Superior temporal gyrus (tissue), 1 donor: ENCODE measurements at regions not wholly inside any gene's neighbourhood (a gene's known extent, or its start where the extent isn't known, plus 50 kb on each side); places are given as distances from the start of the nearest gene placed in this dataset.
"Not testable (repeated sequence)": the region's sequence is repeated elsewhere in the genome, so short reads cannot be mapped to it uniquely, and the experiment has no call there.

Experiments
- DNase-seq: peaks from one replicate; pipeline ENCODE4 v3.0.0-alpha.2; 2016; ENCODE audit errors: extremely low spot score

DNA sequence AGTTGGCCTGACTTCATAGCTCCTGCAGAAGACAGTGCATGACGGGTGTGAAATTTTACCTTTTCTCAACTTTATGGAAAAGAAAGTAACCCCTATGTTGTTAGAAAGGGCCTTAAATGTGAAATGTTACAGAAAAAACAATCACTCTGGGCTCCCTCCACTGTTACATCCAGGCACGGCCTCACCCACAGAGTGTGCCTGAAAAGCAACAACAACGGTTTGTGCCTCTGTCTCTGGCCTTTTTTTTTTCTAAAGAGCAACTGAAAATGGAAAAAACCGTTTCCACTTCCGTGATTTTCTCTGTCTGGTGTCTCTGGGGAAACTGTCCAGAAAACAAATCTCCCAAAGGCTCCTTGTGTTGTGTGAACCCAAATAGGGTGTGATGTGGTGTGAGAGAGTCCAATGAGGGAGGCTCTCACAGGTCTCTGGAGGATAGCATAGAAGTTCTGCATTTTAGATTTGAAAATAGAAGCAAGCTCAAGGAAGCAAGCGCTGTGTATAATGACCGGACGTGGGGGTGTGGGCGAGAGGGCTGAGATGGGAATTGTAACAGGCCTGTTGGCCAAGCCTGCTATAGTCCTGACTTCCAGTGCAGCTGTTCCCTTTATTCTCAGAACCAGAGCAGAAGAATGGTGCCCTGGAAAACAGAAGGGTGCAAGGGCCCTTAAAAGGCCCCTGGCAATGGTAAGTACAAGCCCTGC lies 221.8 kb upstream of the TUT7 start:
- no peak for DNase-seq

DNA sequence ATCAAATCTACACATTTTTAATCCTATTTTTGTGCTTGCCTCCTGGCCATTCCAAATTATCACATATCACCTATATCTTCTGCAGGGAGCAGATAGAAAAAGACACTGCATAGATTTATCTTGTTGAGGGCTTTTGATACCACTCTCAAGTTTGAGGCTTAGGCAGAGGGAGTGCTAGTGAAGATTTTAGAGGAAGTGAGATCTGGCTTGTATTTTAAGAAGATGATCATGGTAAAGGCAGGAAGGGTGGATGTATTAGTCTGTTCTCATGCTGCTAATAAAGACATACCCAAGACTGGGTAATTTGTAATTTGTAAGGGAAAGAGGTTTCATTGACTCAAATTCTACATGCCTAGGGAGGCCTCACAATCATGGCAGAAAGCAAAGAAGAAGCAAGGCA lies 220.9 kb upstream of the TUT7 start:
- DNase-seq: no peak

DNA sequence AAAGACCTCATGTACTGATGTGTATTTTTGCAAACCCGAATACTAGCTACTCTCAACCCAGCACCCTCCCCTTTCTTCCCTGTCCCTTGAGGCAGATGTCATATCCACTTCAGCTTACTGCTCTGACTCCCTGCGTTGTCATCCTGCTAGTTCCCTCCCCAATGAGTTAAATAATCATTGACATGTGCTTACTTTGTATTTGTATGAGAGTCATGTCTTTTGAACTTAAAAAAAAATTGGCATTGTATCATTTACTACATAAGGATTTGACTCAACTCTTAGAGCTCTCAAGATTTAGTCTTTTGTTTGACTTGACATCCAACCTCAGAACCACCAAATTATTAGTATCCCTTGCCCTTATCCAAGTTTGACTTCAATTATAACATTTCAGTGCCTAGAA lies 219.7 kb upstream of the TUT7 start:
- no peak for DNase-seq

DNA sequence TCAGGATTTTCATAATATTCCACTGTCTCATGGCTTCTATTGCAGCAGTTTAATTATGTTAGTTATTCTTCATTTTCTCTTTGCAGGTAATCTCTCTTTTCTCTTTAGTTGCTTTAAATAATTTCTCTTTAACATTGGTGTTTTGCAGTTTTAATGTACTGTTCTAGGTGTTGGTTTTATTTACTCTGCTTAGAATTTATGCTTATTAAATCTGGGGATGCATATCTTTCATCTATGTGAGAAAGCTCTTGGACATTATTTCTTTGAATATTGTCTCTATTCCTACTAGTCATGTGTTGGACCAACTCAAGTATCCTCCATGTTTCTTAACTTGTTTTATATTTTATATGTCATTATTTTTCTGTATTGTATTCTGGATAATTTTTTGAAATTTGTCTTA lies 218.7 kb upstream of the TUT7 start:
- no peak for DNase-seq

DNA sequence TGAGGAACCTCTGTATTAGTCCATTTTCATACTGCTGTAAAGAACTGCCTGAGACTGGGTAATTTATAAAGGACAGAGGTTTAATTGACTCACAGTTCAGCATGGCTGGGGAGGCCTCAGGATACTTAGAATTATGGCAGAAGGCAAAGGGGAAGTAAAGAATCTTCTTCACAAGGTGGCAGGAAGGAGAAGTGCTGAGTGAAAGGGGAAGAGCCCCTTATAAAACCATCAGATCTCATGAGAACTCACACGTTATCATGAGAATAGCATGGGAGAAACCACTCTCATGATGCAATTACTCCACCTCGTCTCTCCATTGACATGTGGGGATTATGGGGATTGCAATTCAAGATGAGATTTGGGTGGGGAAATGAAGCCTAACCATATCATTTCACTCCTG lies 211.4 kb upstream of the TUT7 start:
- DNase-seq: not testable (repeated sequence)

DNA sequence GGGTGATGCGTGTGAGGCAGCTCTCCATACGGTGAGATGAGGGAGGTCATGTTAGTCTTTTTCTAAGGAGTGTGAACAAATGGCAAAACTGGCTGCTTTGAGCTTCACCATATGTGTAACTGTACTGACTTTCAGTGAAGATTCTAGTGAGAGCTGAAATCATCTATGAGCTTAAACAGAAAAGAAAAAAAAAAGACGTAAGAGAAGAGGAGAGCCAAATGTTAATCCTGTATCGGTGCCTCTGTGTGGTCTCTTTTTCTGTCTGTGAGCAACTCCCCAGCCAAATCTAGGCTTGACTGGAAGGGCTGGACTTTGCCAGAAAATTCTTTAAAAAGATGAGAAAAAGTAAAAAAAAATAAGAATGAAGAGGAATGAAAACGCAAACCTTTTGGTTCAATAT lies 209.7 kb upstream of the TUT7 start:
- no peak for DNase-seq

DNA sequence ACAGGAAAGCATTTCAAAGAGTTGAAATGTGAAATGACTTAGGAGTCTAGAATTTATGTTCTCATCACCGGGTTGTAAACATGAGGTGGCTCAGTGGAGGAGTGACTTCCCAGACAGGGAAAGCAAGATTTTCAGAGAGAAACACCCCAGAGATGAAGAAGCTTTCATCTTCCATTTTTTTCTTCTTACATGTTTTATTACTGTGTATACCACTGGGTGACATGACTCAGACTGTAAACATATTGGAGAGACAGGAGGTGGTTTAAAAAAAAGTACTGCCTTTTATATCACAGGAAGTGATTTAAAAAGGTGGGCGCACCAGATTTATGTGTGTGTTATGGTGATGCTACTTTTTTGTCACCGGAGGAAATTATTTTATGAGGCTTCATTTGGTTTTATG lies 209.1 kb upstream of the TUT7 start:
- DNase-seq: no peak

DNA sequence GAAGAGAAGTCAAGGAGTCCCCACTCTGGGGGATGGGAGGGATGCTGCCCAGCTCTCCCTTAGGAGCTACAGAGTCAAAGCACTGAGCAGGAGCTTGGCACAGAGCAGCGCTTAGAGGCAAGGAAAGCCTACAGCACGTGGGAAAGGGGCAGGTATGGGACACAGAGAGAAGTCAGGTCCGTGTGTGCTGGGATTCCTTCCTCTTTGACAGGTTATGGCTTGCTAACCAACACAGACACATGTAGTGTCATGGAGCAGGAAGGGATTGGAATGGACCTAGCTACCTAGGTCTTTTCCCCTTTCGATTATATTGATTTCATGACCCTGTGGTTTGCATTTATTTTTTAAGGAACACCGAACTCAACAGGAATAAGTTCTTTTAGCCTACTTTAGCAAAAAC lies 208.5 kb upstream of the TUT7 start:
- no peak for DNase-seq

DNA sequence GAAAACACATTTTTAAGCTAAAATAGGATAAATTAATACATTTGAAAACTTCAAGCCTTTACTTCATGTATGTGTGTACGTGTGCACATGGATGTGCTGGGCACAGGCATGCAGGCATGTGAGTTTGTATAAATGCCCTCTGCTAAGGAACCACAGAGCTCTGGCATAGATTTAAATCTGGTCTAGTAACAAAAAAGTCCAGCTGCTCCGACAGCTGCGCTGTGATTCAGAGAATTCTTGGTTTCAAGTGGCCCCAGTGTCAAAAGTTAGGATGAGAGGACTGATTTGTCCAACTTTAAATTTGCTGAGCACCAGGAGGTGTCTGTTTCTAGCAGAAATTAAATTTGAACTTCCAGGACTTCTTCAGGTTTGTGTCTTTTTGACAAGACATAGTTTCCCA lies 203.7 kb upstream of the TUT7 start:
- no peak for DNase-seq

DNA sequence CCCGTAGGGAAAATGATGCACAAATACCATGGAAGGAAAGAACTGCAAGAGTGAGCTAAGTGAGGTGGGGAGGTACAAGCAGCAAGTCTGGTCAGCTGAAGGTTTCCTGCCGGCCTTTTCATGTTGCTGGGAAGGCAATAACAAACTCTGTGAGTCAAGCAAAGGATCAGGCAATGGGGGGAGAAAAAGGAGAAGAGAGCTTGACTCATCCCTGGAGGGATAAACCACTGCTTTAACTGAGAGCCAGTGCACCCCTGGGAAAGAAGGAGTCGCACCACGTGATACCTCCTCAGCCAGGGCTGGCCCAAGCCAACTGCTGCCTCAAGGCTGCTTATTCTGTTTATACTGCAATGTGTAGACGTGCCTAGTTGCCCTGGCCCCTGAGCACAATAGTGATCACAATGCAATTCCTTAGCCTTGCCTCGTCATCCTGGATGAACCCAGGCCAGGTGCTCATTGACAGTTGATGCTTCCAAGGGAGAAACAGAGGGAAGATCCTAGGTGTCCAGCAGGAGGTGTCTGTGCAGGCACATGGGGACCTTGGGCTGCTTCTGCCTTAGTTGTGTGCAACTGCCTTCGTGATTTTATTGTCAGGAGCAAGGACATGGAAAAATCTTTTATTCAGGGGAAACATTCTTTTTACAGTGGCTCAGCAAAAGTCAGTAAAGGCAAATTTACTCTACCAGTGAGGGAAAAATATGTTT lies 203.0 kb upstream of the TUT7 start:
- no peak for DNase-seq

DNA sequence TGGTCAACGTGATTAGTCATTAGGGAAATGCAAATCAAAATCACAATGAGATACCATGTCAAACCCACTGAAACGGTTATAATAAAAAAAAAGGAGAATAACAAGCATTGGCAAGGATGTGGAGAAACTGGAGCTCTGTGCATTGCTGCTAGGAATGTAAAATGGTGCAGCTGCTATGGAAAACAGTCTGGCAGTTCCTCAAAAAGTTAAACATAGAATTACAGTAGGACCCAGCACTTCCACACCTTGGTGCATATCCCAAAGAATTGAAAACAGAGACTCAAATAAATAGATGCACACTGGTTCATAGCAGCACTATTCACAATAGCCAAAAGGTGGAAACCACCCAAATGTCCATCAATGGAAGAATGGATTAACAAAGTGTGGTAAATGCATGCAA lies 201.5 kb upstream of the TUT7 start:
- no peak for DNase-seq

DNA sequence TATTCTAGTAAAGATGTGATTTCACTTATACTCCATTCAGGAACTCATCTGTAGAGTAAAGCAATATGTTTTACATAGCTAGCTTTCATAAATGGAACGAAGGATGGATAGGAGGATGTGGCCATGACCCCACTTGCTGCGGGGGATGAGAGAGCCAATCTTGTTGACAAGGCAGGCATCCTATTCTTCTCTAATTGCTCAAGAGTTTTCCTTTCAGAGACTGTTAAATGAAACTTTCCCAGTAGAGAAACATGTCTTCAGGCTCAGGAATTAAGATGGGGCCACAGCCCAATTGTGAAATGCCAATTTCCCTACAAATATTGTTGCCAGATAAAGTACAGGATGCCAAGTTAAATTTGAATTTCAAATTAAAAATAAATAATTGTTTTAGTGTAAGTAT lies 196.2 kb upstream of the TUT7 start:
- DNase-seq: no peak

DNA sequence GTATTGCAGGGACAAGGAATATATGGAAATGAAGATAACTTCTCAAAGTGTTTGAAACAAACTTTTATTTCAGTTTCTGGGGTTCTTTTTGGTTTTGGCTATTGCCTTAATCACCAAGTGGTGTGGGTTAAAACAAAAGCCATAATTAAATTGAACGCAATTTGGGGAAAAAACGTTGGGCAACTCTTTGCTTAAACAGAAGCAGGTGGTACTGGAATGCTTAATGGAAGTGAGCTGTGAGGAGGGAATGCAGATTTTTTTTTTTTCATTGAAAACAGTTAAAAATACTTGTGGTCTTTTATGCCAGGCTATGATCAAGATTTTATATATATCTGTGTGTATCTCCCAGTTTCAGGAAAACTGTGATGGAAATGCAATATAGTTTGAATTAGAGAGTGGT lies 195.7 kb upstream of the TUT7 start:
- DNase-seq: no peak

DNA sequence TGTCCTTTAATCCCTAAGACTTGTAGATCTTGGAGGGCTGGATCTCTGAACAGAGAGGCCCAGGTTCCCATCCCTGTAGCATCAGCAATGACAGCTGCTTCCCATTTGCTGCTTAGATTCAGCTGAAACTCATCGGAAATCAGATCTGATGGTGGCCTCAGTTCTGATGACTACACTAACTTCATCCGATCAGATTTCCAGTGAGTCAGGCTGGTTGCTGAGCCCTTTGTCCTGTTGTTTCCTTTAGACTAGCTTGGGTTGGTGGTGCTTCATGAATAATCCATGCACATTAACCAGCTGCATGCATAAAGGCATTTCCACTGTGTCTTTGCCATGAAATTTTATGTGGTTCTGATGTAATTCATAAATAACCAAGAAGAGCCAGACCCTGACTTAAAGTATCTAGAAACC lies 195.2 kb upstream of the TUT7 start:
- no peak for DNase-seq

DNA sequence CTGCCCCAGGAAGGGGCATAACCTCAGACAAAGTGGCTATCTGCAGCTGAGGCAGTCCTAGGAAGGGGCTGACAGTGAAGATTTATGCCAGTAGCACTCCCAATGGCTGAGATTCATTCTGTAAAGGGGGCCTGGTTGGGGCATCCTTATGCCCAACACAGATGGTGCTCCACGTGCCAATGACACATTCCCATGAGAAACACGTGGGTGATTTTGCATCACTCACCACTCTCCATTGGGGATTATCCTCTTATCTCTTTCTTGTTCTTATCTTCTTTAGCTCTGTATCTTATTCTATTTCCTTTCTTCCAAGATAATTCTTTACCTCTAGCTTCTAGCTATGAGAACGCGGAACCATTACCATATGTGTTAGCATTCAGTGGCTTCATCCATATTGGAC lies 194.0 kb upstream of the TUT7 start:
- DNase-seq: no peak

DNA sequence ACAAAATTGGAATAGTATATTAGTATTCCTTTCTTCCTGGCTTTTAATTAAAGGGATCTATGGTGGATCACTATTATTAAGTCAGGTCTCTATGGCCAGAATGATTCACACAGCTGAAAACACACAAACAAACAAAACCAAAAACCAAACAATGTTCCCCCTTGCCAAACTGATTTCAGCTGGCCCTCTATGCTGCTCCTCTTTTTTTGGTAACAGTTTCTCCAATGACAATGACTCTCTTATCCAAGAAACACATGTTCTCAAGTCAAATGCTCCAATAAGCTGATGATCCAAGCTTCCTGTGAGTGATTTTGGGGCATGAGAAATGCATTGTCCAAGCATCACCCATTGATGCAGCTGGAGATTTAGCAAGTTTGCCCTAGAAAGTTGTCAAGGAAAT lies 193.4 kb upstream of the TUT7 start:
- no peak for DNase-seq

DNA sequence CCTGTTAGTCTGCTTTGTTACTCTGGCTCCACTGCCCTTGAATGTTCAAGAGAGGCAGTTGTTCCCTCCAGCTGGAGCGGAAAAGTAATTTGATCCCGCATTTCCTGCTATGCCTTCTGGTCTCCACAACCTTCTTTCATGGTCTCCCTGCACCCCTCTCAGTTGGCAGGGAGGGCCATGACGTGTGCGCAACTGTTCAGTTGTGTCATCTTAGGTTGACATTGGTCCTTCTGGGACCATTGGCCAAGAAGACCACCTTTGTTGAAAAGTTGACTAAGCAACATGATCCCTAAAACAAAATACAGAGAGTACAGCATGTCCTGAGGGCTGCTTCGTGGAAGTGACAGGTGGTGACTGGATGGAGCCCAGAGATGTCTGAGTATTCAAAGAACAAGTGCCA lies 192.5 kb upstream of the TUT7 start:
- no peak for DNase-seq

DNA sequence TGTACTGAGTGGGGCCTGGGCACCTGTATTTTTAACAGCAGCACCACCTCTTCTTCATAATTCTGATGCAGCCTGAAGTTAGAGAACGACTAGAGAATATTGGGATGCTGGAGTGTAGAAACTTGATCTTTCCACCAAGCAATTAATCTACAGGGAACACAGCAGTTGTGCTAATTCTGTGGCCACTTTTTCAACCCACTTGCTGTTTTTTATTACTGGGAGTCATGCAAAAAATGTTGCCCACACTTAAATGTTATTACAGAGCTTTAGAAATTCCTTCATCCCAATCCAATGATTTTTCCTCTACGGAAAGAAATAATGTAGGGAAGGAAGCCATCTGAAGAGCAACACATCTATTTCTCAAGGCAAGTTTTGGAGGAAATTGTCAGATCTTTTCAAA lies 190.9 kb upstream of the TUT7 start:
- DNase-seq: no peak

DNA sequence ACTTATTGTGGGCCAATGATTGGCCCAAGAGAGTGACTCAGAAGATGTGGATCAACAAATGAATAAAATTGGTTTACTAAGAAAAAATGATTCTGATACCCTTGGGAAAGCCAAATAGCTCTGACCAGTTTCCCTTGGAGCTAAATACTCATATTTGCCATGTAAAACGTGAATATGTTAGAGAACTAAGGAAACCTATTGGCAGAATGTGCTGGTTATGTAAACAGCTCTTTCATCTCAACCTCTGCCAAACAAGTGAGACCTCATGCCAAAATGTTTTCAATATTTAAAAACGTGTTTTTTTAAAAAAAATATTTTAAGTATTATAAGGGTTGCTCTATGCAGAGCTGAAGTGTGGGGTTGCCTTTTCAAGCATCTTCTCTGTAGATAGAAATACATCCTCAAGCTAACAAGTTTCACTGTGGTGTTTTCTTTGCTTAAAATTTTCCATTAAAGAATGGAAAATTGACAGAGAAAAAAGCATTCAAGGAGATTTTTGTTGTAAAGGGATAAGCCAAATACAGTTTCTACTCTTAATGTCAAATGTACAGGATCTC lies 186.9 kb upstream of the TUT7 start:
- no peak for DNase-seq

DNA sequence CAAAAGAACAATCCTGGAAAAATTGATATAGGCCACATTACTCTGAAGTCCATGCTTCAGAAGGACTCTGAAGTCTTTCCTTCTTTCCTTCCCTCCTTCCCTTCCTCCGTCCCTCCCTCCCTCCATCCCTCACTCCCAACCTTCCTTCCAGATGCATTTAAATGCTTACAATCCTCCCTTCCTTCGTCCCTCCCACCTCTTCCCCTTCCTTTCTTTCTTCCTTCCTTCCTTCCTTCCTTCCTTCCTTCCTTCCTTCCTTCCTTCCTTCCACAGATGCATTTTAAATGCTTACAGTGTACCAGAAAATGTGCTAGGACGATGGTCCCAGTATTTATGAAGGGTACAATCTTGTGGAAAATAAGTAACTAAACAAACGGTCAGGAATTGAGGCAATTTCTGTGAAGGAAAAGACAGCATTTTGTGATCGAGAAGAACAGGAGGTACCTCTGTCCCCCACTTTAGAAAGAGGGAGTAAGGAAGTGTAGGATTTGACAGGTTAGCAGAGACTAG lies 181.3 kb upstream of the TUT7 start:
- no peak for DNase-seq

DNA sequence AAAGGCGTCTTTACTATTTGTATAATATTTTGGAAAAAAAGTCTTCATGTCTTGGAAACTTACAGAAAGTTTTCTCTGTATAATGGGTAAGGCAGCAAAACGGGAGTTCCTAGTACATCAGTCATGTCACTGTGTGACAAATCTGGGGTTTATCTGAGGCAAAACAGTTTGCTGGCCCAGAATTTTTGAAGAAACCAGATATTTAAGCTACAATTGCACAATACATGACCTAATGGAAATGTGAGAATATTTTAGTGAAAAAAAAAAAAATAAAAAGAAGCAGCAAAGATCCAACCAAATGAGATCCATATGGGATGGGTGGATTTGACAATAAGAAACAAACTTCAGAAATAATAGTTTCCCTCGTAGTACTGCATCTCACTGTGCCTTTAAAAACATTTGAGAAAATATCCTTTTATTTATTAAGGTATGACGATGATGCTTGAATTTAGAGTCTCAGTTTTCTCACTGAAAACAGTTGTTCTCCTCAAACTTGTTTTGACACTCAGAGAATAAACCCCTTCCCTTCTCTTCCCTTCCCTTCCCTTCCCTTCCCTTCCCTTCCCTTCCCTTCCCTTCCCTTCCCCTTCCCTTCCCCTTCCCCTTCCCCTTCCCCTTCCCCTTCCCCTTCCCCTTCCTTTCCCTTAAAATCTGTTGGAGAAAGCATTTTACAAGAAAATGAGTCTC lies 180.5 kb upstream of the TUT7 start:
- DNase-seq: no peak

DNA sequence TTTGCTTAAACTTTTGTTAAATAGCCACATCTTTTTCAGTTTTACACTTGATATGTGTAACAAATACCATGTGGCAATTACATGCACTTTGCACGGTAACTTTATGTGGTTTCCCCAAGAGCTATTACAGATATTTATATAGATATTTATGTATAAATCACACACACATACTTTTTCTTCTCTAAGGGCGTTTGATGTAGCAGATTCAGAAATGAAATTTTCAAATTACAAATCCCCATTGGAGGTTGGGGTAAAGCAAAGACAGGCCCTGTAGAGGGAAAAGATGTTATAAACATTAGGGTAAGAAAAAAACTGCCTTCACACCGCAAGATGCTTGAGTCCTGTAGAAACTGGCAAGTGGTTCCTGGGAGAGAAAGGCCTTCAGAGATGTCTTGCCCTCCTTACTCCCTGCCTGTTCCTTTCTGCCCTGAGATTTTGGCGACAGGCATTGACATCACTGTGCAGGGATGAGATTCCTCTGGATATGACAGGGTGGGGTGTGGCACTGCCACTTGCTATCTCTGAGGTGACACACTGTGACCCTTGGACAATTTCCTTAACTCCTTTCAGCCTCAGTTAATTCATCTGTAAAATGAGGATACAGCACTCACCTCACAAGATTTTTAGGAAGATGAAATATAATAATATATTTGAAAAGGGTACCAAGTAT lies 177.9 kb upstream of the TUT7 start:
- DNase-seq: no peak
